GM04504 (cell line): ENCODE measurements at regions not wholly inside any gene's neighbourhood (a gene's known extent, or its start where the extent isn't known, plus 50 kb on each side); places are given as distances from the start of the nearest gene placed in this dataset.
"Not testable (repeated sequence)": the region's sequence is repeated elsewhere in the genome, so short reads cannot be mapped to it uniquely, and the experiment has no call there.

Experiments used
- DNase-seq: peaks from one replicate; pipeline ENCODE4 v3.0.0-alpha.2; 2012; ENCODE audit warnings: low read depth

GRCh38 chr9:97103613-97104383 lies 64.9 kb upstream of the CTSV start:
- DNase-seq = not testable (repeated sequence)

- not testable (repeated sequence) for DNase-seq
These were observed 60.6 kb upstream of the CTSV start for GRCh38 chr9:97099540-97099939.

- no peak for DNase-seq
These were observed 57.9 kb upstream of the CTSV start for GRCh38 chr9:97096793-97097192.

GRCh38 chr9:97089361-97089760 lies 50.4 kb upstream of the CTSV start:
- not testable (repeated sequence) for DNase-seq
